Subcutaneous abdominal adipose tissue (tissue), 5 donors: ENCODE measurements at regions not wholly inside any gene's neighbourhood (a gene's known extent, or its start where the extent isn't known, plus 50 kb on each side); places are given as distances from the start of the nearest gene placed in this dataset.
"Not testable (repeated sequence)": the region's sequence is repeated elsewhere in the genome, so short reads cannot be mapped to it uniquely, and the experiment has no call there.

Experiments
- H3K27ac ChIP-seq: one replicate; pipeline ENCODE4 v1.7.0; 2013; ENCODE audit warnings: low read depth, mild to moderate bottlenecking, inconsistent platforms, low read length, moderate library complexity
- H3K27me3 ChIP-seq, 5 donors: one replicate each; pipeline ENCODE4 v1.7.0; 2013; ENCODE audit warnings: low read length in 5 of 5, inconsistent platforms in 1 of 5; ENCODE audit not compliant: control insufficient read depth in 5 of 5, insufficient read depth in 4 of 5
- H3K36me3 ChIP-seq, 5 donors: one replicate each; pipeline ENCODE4 v1.7.0; 2013; ENCODE audit warnings: low read length in 5 of 5; ENCODE audit not compliant: control insufficient read depth in 5 of 5, insufficient read depth in 5 of 5
- H3K4me1 ChIP-seq, 5 donors: one replicate each; pipeline ENCODE4 v1.7.0; 2013; ENCODE audit warnings: low read length in 5 of 5, mild to moderate bottlenecking in 3 of 5, moderate library complexity in 1 of 5; ENCODE audit not compliant: control insufficient read depth in 5 of 5, insufficient read depth in 5 of 5
- H3K4me3 ChIP-seq, 5 donors: one replicate each; pipeline ENCODE4 v1.7.0; 2013; ENCODE audit warnings: low read length in 5 of 5, low read depth in 1 of 5
- H3K9ac ChIP-seq, 5 donors: one replicate each; pipeline ENCODE4 v1.7.0; 2013; ENCODE audit warnings: low read length in 5 of 5, mild to moderate bottlenecking in 4 of 5, moderate library complexity in 3 of 5
- H3K9me3 ChIP-seq, 5 donors: one replicate each; pipeline ENCODE4 v1.7.0; 2013; ENCODE audit warnings: low read length in 5 of 5; ENCODE audit not compliant: control insufficient read depth in 5 of 5
- donor health status: healthy.
- donor health status: healthy.
- donor health status: healthy.
- donor health status: healthy.
- donor health status: healthy.

DNA sequence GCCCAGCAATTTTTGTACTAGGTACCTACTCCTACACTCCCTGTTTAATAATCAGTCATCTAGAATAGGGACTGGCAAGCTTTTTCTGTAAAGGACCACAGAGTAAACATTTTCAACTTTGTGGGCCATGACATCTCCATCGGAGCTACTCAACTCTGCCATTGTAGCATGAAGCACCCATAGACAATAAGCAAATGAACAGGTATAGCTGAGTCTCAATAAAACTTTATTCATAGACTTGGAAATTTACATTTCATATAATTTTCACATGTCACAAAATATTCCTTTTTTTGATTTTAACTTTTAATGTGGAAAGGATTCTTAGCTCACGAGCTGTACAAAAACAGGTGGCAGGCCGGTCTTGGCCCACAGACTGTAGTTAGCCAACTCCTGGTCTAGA is 345.8 kb downstream of the SOX9 start:
- no peak overlapping the region for H3K9ac ChIP-seq
- peaks cover 0 to 11% (median 0%) of the 10 kb centered on the region in 5 donors for H3K4me1 ChIP-seq
- peaks cover 0 to 6% (median 3%) of the 10 kb centered on the region in 5 donors for H3K27me3 ChIP-seq
- H3K36me3 ChIP-seq, result no peaks in the 10 kb centered on the region
- no peaks in the 10 kb centered on the region for H3K9me3 ChIP-seq
- no peak overlapping the region for H3K27ac ChIP-seq
- no peak overlapping the region for H3K4me3 ChIP-seq

- Histone ChIP-seq H3K27me3 (peaks cover 0 to 6% (median 3%) of the 10 kb centered on the region in 5 donors), H3K9ac (no peak overlapping the region), H3K4me3 (peak overlapping the region in 1 of 5 donors; percentile 16), H3K27ac (no peak overlapping the region), H3K9me3 (no peaks in the 10 kb centered on the region), H3K4me1 (peaks cover 0 to 11% (median 0%) of the 10 kb centered on the region in 5 donors), H3K36me3 (no peaks in the 10 kb centered on the region)
These were observed 347.2 kb downstream of the SOX9 start for GRCh38 chr17:72467841-72468653.

DNA sequence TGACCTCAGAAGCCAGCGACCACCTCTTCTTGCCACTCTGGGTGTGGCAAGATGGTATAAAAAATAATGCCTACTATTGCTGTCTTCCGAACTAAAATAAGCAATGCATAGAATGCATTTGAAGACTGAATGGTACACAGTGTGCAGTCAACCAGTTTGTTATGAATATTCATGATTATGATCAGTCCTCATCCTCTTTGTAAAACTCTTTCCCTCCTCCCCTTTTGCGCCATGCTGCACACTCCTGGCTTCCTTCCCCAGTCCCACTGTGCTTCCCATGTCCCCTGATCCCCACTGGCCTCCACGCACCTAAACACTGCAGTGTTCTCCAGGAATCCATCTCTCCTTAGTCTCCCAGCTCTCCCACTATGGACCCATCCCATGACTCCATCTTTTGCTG is 348.0 kb downstream of the SOX9 start:
- peaks cover 0 to 11% (median 0%) of the 10 kb centered on the region in 5 donors for H3K4me1 ChIP-seq
- no peaks in the 10 kb centered on the region for H3K36me3 ChIP-seq
- H3K4me3 ChIP-seq, result no peak overlapping the region
- no peaks in the 10 kb centered on the region for H3K9me3 ChIP-seq
- H3K27me3 ChIP-seq, result peaks cover 0 to 6% (median 3%) of the 10 kb centered on the region in 5 donors
- no peak overlapping the region for H3K9ac ChIP-seq
- no peak overlapping the region for H3K27ac ChIP-seq

GRCh38 chr17:72470121-72470705 is 349.4 kb downstream of the SOX9 start:
- H3K36me3 ChIP-seq, result no peaks in the 10 kb centered on the region
- no peak overlapping the region for H3K4me3 ChIP-seq
- H3K4me1 ChIP-seq, result peaks cover 0 to 11% (median 0%) of the 10 kb centered on the region in 5 donors
- H3K9ac ChIP-seq, result no peak overlapping the region
- H3K9me3 ChIP-seq, result peaks cover 0 to 13% (median 11%) of the 10 kb centered on the region in 5 donors
- H3K27ac ChIP-seq, result no peak overlapping the region
- H3K27me3 ChIP-seq, result peaks cover 0 to 10% (median 0%) of the 10 kb centered on the region in 5 donors

- Histone ChIP-seq H3K4me1 (peaks cover 0 to 11% (median 0%) of the 10 kb centered on the region in 5 donors), H3K9me3 (peaks cover 0 to 13% (median 11%) of the 10 kb centered on the region in 5 donors), H3K27ac (no peak overlapping the region), H3K27me3 (peaks cover 0 to 7% (median under 1%) of the 10 kb centered on the region in 5 donors), H3K9ac (no peak overlapping the region), H3K36me3 (no peaks in the 10 kb centered on the region), H3K4me3 (no peak overlapping the region)
These were observed 349.9 kb downstream of the SOX9 start for GRCh38 chr17:72470734-72471133.

DNA sequence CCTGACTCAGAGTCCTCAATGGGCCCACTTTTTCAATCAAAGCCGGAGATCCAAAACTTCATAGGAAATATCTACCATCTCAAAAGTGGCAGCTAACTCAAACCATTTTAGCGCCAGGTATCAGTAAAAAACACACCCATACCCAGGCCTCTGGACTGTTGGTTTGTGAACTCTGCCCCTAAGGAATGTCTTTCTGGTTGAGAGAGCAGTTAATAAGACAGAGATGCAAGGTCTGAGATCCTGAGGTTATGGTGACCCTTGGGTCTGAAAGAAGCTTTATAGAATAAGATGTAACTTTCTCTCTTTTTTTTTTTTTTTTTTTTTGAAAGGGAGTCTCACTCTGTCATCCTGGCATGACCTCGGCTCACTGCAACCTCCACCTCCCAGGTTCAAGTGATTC is 350.5 kb downstream of the SOX9 start:
- H3K4me1 ChIP-seq, result peaks cover 0 to 11% (median 0%) of the 10 kb centered on the region in 5 donors
- no peak overlapping the region for H3K27ac ChIP-seq
- peaks cover 0 to 13% (median 11%) of the 10 kb centered on the region in 5 donors for H3K9me3 ChIP-seq

DNA sequence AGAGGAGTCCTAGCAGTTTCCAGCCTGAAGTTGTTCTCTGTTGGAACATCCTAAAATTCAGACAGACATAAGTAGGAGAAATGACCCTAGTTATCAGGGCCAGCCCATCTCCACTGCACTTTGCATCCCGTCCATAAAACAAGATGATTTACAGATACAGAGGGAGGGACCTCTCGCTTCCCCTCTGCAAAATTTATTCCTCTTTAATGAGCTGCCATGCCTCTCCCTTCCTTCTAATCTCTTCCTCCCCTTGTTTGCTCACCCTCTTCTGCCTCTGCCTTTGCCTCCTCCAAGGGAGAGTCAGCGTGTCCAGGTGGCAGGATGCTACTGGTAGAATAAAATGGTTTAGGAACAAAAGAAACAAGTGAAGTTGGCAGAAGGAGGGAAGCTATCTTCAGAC is 351.3 kb downstream of the SOX9 start:
- Histone ChIP-seq H3K27me3 (peaks cover 0 to 10% (median 3%) of the 10 kb centered on the region in 5 donors), H3K9me3 (peaks cover 0 to 13% (median 11%) of the 10 kb centered on the region in 5 donors), H3K4me3 (no peak overlapping the region), H3K9ac (no peak overlapping the region), H3K27ac (no peak overlapping the region), H3K4me1 (peaks cover 0 to 11% (median 0%) of the 10 kb centered on the region in 5 donors), H3K36me3 (no peaks in the 10 kb centered on the region)

More for the DNA sequence above, 350.5 kb downstream of the SOX9 start:
- H3K4me3 ChIP-seq, result no peak overlapping the region
- H3K9ac ChIP-seq, result no peak overlapping the region
- no peaks in the 10 kb centered on the region for H3K36me3 ChIP-seq
- H3K27me3 ChIP-seq, result peaks cover 0 to 7% (median 3%) of the 10 kb centered on the region in 5 donors

DNA sequence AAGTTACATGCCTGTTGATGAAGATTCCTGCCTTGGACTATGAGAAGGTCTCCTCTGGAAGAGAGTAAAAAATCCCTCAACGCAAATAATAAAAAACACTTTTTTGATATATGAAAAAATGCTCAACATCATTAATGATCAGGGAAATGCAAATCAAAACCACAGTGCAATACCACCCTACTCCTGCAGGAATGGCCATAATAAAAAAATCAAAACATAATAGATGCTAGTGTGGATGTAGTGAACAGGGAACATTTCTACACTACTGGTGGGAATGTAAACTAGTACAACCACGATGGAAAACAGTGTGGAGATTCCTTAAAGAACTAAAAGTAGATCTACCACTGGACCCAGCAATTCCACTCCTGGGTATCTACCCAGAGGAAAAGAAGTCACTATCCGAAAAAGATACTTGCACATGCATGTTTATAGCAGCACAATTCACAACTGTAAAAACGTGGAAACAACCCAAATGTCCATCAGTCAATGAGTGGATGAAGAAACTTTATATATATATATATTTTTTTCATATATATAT is 352.1 kb downstream of the SOX9 start:
- Histone ChIP-seq H3K9me3 (peaks cover 0 to 13% (median 11%) of the 10 kb centered on the region in 5 donors), H3K27me3 (peaks cover 2 to 15% (median 3%) of the 10 kb centered on the region in 5 donors)
- not testable (repeated sequence) for H3K4me3 ChIP-seq, H3K27ac ChIP-seq, H3K9ac ChIP-seq, H3K4me1 ChIP-seq, H3K36me3 ChIP-seq

DNA sequence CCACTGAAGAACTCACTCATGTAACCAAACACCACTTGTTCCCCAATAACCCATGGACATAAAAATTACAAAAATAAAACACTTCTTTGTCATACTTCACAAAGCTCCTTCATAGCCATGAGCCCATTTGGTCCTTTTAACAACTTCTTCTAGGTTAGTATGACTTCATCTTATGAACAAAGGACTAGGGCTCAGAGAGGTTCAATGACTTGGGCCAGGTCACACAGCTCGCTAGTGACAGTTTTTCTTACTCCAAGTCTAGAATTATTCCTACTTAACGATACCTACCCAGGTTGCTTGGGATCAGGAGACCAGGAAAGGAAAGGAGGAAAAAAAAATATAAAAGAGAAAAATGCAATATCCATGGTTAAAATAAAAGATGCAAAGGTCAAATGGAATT is 353.4 kb downstream of the SOX9 start:
- Histone ChIP-seq H3K9me3 (peaks cover 0 to 13% (median 11%) of the 10 kb centered on the region in 5 donors), H3K27me3 (peaks cover 5 to 17% (median 9%) of the 10 kb centered on the region in 5 donors), H3K36me3 (no peaks in the 10 kb centered on the region), H3K4me1 (no peaks in the 10 kb centered on the region), H3K27ac (no peak overlapping the region), H3K4me3 (no peak overlapping the region), H3K9ac (no peak overlapping the region)
